ENCODE measurements at regions not wholly inside any gene's neighbourhood (a gene's known extent, or its start where the extent isn't known, plus 50 kb on each side); places are given as distances from the start of the nearest gene placed in this dataset.

GRCh38 chr4:32349026-32349425 is 1628.9 kb downstream of the PCDH7 start:
- BruUV-seq (replicated peaks), result no TSS peak
- intact Hi-C loops (cut with micrococcal nuclease; ENCODE audit: unreplicated experiment), result no loop called here
- no peak for ATAC-seq
- Histone ChIP-seq H3K9me3 (ENCODE audit: control insufficient read depth, insufficient read depth, low read depth, low read length) (no peaks in the 10 kb centered on the region), H3K4me3 (ENCODE audit: low read depth in 2 of 2, low read length in 2 of 2) (no peak overlapping the region), H3K27me3 (ENCODE audit: control insufficient read depth, insufficient read depth, low read length) (no peaks in the 10 kb centered on the region), H3K36me3 (ENCODE audit: control insufficient read depth, insufficient read depth, low read length) (no peaks in the 10 kb centered on the region; the same call in 1 of the 2 replicates), H3K27ac (ENCODE audit: low read length) (no peak overlapping the region), H3K4me1 (ENCODE audit: control insufficient read depth, insufficient read depth, low read length) (no peaks in the 10 kb centered on the region)
- no peak for DNase-seq (ENCODE audit: low read depth, low spot score)
- POLR2A ChIA-PET, result no interaction called here
- TF ChIP-seq SIN3A (IDR thresholded peaks at IDR 0.05; ENCODE audit: borderline replicate concordance, insufficient read depth, low read depth, low read length) (no peak), POLR2AphosphoS5 (IDR thresholded peaks at IDR 0.05; ENCODE audit: low read depth, low read length) (no peak), TCF7L2 (IDR thresholded peaks at IDR 0.05; ENCODE audit: low read depth, low read length) (no peak), REST (IDR thresholded peaks at IDR 0.05; ENCODE audit: insufficient read depth in 1 of 2, low read depth in 2 of 2, low read length in 1 of 2) (no peak), CTCF (IDR thresholded peaks at IDR 0.05) (no peak)
- in situ Hi-C loops (cut with HindIII; ENCODE audit: low pct_unique_long_range_greater_than_20kb, low sequenced_read_pairs), result no loop called here
- CTCF ChIA-PET, result no interaction called here

GRCh38 chr4:32374206-32374605 is 1654.0 kb downstream of the PCDH7 start:
- Histone ChIP-seq H3K9me3 (ENCODE audit: control insufficient read depth, insufficient read depth, low read depth, low read length) (no peaks in the 10 kb centered on the region), H3K27ac (ENCODE audit: low read length) (no peak overlapping the region), H3K27me3 (ENCODE audit: control insufficient read depth, insufficient read depth, low read length) (no peaks in the 10 kb centered on the region), H3K4me1 (ENCODE audit: control insufficient read depth, insufficient read depth, low read length) (no peaks in the 10 kb centered on the region), H3K36me3 (ENCODE audit: control insufficient read depth, insufficient read depth, low read length) (no peaks in the 10 kb centered on the region), H3K4me3 (ENCODE audit: low read depth in 2 of 2, low read length in 2 of 2) (no peak overlapping the region)
- in situ Hi-C loops (cut with HindIII; ENCODE audit: low pct_unique_long_range_greater_than_20kb, low sequenced_read_pairs), result no loop called here
- TF ChIP-seq TCF7L2 (IDR thresholded peaks at IDR 0.05; ENCODE audit: low read depth, low read length) (no peak), SIN3A (IDR thresholded peaks at IDR 0.05; ENCODE audit: borderline replicate concordance, insufficient read depth, low read depth, low read length) (no peak), CTCF (IDR thresholded peaks at IDR 0.05) (no peak), POLR2AphosphoS5 (IDR thresholded peaks at IDR 0.05; ENCODE audit: low read depth, low read length) (no peak), REST (IDR thresholded peaks at IDR 0.05; ENCODE audit: insufficient read depth in 1 of 2, low read depth in 2 of 2, low read length in 1 of 2) (no peak)
- POLR2A ChIA-PET, result no interaction called here
- CTCF ChIA-PET, result no interaction called here
- DNase-seq (ENCODE audit: low read depth, low spot score), result no peak
- intact Hi-C loops (cut with micrococcal nuclease; ENCODE audit: unreplicated experiment), result no loop called here
- no TSS peak for BruUV-seq (replicated peaks)
- no peak for ATAC-seq

Data from Panc1 (cell line).